MCF 10A (cell line): ENCODE measurements at regions not wholly inside any gene's neighbourhood (a gene's known extent, or its start where the extent isn't known, plus 50 kb on each side); places are given as distances from the start of the nearest gene placed in this dataset.

ENCODE experiments used
- BruUV-seq: library from RNA; stranded (reverse); fragments of 400-500 nt; replicated peaks from 2 replicates; lab custom pipeline; 2021; lab: Mats Ljungman, UMichigan
- CTCF ChIA-PET: fragments of 300-600 bp; sonication (Branson Sonifier 250); formaldehyde crosslinking; extraction: SDS; loops from one replicate; lab custom pipeline; 2021; ENCODE audit warnings: antibody characterized with exemption, inconsistent platforms; lab: Yijun Ruan, JAX
- POLR2A ChIA-PET: fragments of 300-600, 350-650 bp; sonication (Branson Sonifier 250); formaldehyde crosslinking; extraction: SDS; loops from one replicate; lab custom pipeline; 2020; ENCODE audit warnings: antibody characterized with exemption, inconsistent platforms; lab: Yijun Ruan, JAX
- DNase-seq: peaks from one replicate; pipeline ENCODE4 v3.0.0-alpha.2; 2018; ENCODE audit not compliant: unreplicated experiment
- H3K27ac Mint-ChIP-seq: one replicate; pipeline ENCODE4 v1.8.0; 2022; ENCODE audit warnings: mild to moderate bottlenecking, low read depth, mixed read lengths; ENCODE audit not compliant: unreplicated experiment
- H3K27me3 Mint-ChIP-seq: one replicate; pipeline ENCODE4 v1.8.0; 2022; ENCODE audit warnings: mixed read lengths; ENCODE audit not compliant: insufficient read depth, unreplicated experiment
- H3K36me3 Mint-ChIP-seq: one replicate; pipeline ENCODE4 v1.8.0; 2022; ENCODE audit warnings: mild to moderate bottlenecking, moderate library complexity, mixed read lengths; ENCODE audit not compliant: insufficient read depth, unreplicated experiment
- H3K4me1 Mint-ChIP-seq: one replicate; pipeline ENCODE4 v1.8.0; 2022; ENCODE audit warnings: mixed read lengths; ENCODE audit not compliant: insufficient read depth, unreplicated experiment
- H3K4me3 Mint-ChIP-seq: one replicate; pipeline ENCODE4 v1.8.0; 2022; ENCODE audit warnings: mild to moderate bottlenecking, moderate library complexity, mixed read lengths; ENCODE audit not compliant: unreplicated experiment
- H3K9me3 Mint-ChIP-seq: one replicate; pipeline ENCODE4 v1.8.0; 2022; ENCODE audit warnings: mixed read lengths; ENCODE audit not compliant: unreplicated experiment
- CTCF ChIP-seq: fragments of 200-600 bp; IDR thresholded peaks from one replicate; pipeline ENCODE4 v1.8.0; 2022; ENCODE audit warnings: antibody characterized with exemption, mild to moderate bottlenecking; ENCODE audit not compliant: unreplicated experiment
- intact Hi-C: fragments of 100-400 bp; cut with micrococcal nuclease; formaldehyde crosslinking; loops from 2 replicates; pipeline ENCODE4 v1.14.1; 2022

- POLR2A ChIA-PET, result interaction anchor here (1.0 kb wide), 1 partner anchor 23 kb away, joined by 3 read pairs; no protein-coding TSS in a partner anchor
- CTCF ChIA-PET, result no interaction called here
These were observed 55.6 kb upstream of the SPTLC1 start for GRCh38 chr9:92170848-92171247.

DNA sequence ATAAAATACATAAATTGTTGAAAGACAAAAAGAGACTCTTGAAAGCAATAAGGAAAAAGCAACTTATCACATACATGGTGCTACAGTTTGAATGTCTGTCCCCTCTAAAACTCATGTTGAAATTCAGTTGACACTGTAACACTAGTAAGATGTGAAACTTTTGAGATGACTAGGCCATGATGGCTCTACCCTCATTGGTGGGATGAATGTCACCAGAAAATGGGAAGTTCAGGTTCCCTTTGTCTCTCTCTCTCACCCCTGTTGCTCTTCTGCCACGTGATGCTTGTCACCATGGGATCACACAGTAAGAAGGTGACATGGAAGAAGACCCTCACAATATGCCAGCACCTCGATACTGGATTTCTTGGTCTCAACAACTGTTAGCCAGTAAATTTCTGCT is 50.3 kb upstream of the SPTLC1 start:
- no peak overlapping the region for H3K4me3 Mint-ChIP-seq
- H3K27ac Mint-ChIP-seq, result no peak overlapping the region
- ChIA-PET CTCF (no interaction called here), POLR2A (no interaction called here)
- H3K36me3 Mint-ChIP-seq, result no peaks in the 10 kb centered on the region
- no TSS peak for BruUV-seq
- H3K4me1 Mint-ChIP-seq, result peaks cover 5% of the 10 kb centered on the region
- TF ChIP-seq CTCF, result no peak
- no peak for DNase-seq
- no peaks in the 10 kb centered on the region for H3K9me3 Mint-ChIP-seq
- intact Hi-C loops, result no loop called here
- H3K27me3 Mint-ChIP-seq, result no peaks in the 10 kb centered on the region

More at GRCh38 chr9:92170848-92171247, 55.6 kb upstream of the SPTLC1 start:
- peaks cover 8% of the 10 kb centered on the region for H3K9me3 Mint-ChIP-seq
- TF ChIP-seq CTCF, result no peak
- no peak overlapping the region for H3K4me3 Mint-ChIP-seq
- intact Hi-C loops, result no loop called here
- no peaks in the 10 kb centered on the region for H3K36me3 Mint-ChIP-seq
- H3K4me1 Mint-ChIP-seq, result no peaks in the 10 kb centered on the region
- BruUV-seq, result no TSS peak
- no peaks in the 10 kb centered on the region for H3K27me3 Mint-ChIP-seq
- DNase-seq, result no peak
- H3K27ac Mint-ChIP-seq, result no peak overlapping the region
